Fibroblast of skin of abdomen (primary cell): ENCODE measurements at regions not wholly inside any gene's neighbourhood (a gene's known extent, or its start where the extent isn't known, plus 50 kb on each side); places are given as distances from the start of the nearest gene placed in this dataset.

Source experiments
- DNase-seq: peaks from one replicate; pipeline ENCODE4 v3.0.0-alpha.2; 2013

GRCh38 chr2:120613742-120614571 is 121.7 kb upstream of the GLI2 start:
- peak; percentile 97 for DNase-seq

GRCh38 chr2:120614901-120615300 is 120.8 kb upstream of the GLI2 start:
- no peak for DNase-seq

- DNase-seq, result no peak
These were observed 119.4 kb upstream of the GLI2 start for GRCh38 chr2:120616261-120616660.

DNA sequence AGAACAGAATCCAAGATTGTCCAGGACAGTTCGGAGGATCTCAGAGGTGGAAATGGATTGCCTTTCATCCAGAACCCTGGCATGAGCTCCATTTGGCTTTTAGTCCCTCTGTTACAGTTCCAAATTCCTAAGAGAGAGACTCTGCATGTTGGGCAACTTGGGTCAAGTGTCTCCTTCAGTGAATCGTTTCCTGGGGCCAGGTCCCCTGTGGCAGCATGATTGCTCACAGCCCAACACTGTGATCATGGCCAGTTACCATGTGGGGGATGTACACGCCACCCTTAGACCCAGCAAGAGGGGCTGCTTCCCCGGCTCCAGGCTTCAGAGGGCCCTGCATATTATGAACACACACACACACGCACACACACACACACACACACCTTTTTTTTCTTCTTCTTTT is 118.6 kb upstream of the GLI2 start:
- DNase-seq, result no peak

DNA sequence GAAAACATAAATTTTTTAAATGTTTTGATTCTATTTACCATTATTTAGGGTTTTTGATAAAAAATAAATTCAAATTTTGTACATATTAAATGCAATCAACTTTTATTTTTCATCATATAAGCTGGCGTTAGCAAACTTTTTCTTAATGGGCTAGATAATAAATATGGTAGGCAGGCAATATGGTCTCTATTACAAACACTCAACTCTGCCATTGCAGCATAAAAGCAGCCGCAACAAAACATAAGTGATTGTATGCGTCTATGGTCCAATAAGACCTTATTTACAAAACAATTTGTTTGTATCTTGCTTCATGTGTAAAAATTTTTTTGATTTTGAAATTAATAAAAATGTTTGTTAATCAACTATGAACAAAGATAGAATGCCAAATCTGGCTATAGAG is 116.8 kb upstream of the GLI2 start:
- no peak for DNase-seq

DNA sequence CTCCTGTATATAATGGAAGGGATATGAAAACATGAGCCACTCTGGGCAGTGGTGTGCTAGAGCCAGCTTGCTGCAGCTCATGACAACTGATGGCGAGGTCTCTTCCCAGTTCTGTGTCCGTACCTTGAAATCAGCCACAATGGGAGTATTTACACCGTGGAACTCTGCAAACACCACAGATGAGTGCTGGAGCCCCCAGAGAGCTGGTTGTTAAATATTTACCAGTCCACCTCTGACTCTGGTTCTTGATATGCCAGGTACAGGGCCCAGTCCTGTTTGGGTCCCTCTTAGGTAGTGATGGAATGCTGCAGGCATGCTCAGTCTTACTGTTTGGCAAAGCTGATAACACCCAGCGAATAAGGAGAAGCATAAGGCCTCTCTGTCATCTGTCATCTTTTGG is 116.1 kb upstream of the GLI2 start:
- no peak for DNase-seq

GRCh38 chr2:120620025-120620793 is 115.5 kb upstream of the GLI2 start:
- peak; percentile 52 for DNase-seq

DNA sequence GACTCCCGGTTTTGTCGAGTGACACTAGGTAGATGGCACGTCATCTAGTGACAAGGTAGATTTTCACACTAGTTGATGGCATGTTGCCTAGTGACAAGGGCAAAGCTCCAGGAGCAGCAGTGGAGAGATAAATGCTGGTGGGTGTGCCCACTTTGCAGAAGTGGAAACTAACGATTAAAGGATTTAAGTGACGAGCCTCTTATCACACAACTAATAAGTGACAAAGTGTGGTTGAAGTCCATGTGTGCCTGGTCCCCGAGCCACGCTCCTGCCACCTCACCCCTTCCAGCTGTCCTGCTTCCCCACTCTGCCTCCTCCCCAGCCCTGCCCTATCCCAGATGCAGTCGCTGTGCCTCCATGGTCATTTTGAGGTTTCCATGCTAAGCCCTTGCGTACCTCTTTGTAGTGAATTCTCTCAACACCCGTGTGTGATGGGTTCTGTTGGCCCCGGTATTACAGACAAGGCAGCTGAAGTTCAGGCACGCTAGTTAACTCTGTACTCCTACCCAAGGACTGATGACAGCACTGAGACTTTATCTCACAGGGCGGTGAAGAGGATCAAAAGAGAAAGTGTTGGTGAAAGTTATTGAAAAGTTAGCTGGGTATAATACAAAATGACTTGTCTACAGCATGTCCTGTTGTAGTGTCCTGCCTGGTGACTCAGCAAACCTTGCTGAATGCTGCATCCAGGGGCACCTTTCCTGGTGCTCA is 113.4 kb upstream of the GLI2 start:
- DNase-seq, result no peak

GRCh38 chr2:120622886-120623753 is 112.5 kb upstream of the GLI2 start:
- DNase-seq, result no peak

GRCh38 chr2:120624061-120624737 is 111.5 kb upstream of the GLI2 start:
- no peak for DNase-seq

DNA sequence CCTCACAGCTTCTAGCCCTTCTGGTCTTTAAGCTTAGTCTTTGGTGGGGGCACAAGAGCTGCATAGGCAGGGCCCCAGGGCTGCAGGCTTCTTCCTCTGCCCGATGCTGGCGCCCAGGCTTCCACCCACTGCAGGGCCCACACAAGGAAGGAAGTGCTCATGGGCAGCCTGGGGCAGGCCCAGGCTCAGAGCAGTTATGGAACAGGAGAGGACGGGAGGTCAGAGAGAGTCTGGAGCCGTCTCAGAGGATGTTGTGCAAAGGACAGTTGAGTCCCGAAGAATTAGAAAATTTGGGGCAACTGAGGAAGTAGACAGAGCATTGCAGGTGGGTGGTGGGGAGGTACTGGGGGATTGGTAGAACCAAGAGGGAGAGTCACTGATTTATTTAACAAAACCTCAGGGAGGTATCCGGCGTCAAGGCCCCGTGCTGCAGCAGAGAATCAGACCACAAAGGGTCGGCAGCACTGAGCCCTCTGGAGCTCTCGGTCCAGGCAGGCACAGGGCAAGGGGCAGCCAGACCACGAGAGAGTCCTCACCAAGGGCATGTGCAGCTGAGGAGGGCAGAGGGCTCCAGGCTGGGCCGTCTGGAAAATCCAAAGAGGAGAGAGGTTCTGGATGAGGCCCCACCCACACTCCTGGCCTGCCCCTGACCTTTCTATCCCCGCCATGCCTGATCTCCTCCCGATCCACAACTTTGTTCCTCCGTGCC is 110.8 kb upstream of the GLI2 start:
- no peak for DNase-seq

GRCh38 chr2:120625865-120626560 is 109.7 kb upstream of the GLI2 start:
- DNase-seq, result no peak

DNA sequence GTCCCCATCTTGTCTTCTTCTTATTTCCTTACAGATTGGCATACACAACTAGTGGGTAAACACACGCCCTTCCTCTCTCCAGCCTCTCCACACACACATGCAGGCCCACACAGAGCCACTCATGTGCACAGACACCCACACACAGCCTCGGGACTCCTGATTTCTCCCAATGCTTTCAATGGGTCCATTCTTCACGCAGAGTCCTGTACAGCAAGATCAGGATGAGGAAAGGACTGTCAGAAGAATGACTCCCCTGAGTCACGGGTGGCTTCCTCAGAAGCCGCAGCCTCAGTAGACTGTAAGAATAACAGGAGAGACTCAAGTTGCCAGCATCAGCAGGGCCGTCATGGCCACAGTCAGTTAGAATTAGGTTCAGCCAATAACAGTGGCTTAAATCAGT is 109.1 kb upstream of the GLI2 start:
- no peak for DNase-seq

- DNase-seq, result no peak
These were observed 107.4 kb upstream of the GLI2 start for GRCh38 chr2:120628248-120628647.

- DNase-seq, result no peak
These were observed 106.3 kb upstream of the GLI2 start for GRCh38 chr2:120629241-120629895.

DNA sequence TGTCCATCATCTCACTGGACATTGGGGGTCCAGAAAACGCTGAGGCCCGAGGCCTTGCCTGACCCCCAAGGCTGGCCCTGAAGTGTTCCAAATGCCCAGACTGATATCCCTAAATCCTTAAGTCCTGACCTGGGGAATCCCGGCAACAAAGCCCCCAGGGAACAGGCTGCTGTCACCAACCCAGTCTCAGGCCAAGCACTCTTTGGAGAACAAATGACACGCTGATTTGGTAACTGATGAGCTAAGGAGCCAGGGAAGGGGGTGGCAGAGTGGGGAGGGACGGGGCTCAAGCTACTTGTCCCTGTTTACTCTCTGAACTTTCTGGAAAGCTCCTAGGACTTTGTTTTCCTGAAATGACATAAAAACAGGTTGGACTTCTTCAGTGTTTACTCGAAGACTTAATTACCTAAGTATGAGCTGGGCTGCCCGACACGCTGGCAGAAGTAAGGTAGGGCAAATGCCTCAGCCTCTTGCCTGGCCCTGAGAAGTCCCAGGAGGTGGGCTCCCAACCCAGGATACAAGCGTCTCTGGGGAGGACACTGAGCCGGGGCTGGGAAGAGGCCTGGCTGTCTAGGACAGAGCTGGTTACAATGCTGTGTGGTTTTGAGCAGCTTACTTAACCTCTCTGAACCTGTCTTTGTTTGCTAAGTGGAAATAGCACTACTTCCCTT is 105.5 kb upstream of the GLI2 start:
- DNase-seq, result no peak

DNA sequence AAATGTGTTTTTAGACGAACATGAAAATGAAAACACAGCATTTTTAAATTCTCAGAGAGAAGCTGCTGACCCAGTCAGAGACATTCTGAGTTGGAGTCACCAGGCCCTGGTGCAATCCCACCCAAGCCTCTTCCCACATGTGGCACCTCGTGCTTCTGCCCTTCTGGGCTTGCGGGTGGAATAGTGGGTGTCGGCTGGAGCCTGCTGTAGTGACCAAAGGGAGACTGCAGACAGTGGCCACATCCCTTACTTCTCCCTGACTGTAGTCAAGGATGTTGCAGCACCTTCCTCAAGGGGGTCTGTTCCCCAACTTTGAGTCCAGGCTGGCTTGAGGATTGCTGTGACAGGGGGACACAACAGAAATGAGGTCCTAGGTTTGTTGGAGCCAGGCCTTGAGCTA is 104.4 kb upstream of the GLI2 start:
- no peak for DNase-seq

DNA sequence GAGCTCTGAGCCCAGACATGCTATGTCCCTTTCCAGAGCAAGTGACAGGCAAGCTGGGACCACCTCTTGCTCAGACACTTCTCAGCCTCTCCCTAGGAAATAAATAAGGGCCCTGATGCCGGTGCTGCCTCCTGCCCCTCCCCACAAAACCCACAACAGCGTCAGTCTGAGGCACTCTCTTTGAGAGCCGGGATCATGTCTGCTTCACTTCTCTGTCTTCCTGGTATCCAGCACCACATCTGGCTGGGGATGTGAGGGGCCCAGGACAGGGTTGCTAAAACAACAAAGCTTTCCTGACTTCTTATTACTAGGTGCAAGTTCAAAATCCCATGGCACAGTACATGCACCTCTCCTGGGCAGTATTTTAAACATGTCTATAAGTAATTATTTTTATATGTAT is 103.9 kb upstream of the GLI2 start:
- peak; percentile 30 for DNase-seq
